GM06990 (cell line): ENCODE measurements at regions not wholly inside any gene's neighbourhood (a gene's known extent, or its start where the extent isn't known, plus 50 kb on each side); places are given as distances from the start of the nearest gene placed in this dataset.

Experiments
- DNase-seq: peaks from one replicate; pipeline ENCODE4 v3.0.0-alpha.2; 2011; ENCODE audit not compliant: insufficient read length; ENCODE audit errors: extremely low read depth
- H3K27me3 ChIP-seq: replicated peaks from 2 replicates; pipeline ENCODE4 v1.6.0; 2011; ENCODE audit warnings: low read length; ENCODE audit not compliant: control insufficient read depth, insufficient read depth
- H3K36me3 ChIP-seq: 2 replicates; pipeline ENCODE4 v1.5.1; 2011; ENCODE audit warnings: low read length; ENCODE audit not compliant: control insufficient read depth, insufficient read depth
- H3K4me3 ChIP-seq: replicated peaks from 2 replicates; pipeline ENCODE4 v1.5.1; 2011; ENCODE audit warnings: low read depth, mild to moderate bottlenecking, control low read depth, low read length
- CTCF ChIP-seq: IDR thresholded peaks from 2 replicates; pipeline ENCODE4 v1.5.1; 2011; ENCODE audit warnings: low read length, control low read depth, mild to moderate bottlenecking, inconsistent platforms; ENCODE audit not compliant: insufficient read depth, poor library complexity, severe bottlenecking

- no peak for TF ChIP-seq CTCF
- H3K27me3 ChIP-seq, result no peaks in the 10 kb centered on the region
- DNase-seq, result no peak
- H3K36me3 ChIP-seq, result no peaks in the 10 kb centered on the region
- no peak overlapping the region for H3K4me3 ChIP-seq
Measured at GRCh38 chr3:104452697-104453096, 914.0 kb upstream of the ALCAM start.

GRCh38 chr3:104458657-104459056 is 908.1 kb upstream of the ALCAM start:
- TF ChIP-seq CTCF, result no peak
- DNase-seq, result no peak
- no peak overlapping the region for H3K4me3 ChIP-seq
- no peaks in the 10 kb centered on the region for H3K36me3 ChIP-seq
- H3K27me3 ChIP-seq, result no peaks in the 10 kb centered on the region

- Histone ChIP-seq H3K27me3 (no peaks in the 10 kb centered on the region), H3K36me3 (no peaks in the 10 kb centered on the region), H3K4me3 (no peak overlapping the region)
- no peak for DNase-seq
- TF ChIP-seq CTCF, result peak; percentile 39
Measured at GRCh38 chr3:104460477-104461406, 906.0 kb upstream of the ALCAM start.

GRCh38 chr3:104461431-104461830 is 905.3 kb upstream of the ALCAM start:
- Histone ChIP-seq H3K4me3 (no peak overlapping the region), H3K36me3 (no peaks in the 10 kb centered on the region), H3K27me3 (no peaks in the 10 kb centered on the region)
- no peak for TF ChIP-seq CTCF
- DNase-seq, result no peak

GRCh38 chr3:104472221-104472620 is 894.5 kb upstream of the ALCAM start:
- Histone ChIP-seq H3K27me3 (no peaks in the 10 kb centered on the region), H3K36me3 (peaks cover 2% of the 10 kb centered on the region), H3K4me3 (no peak overlapping the region)
- TF ChIP-seq CTCF, result no peak
- DNase-seq, result no peak
